ENCODE measurements at regions not wholly inside any gene's neighbourhood (a gene's known extent, or its start where the extent isn't known, plus 50 kb on each side); places are given as distances from the start of the nearest gene placed in this dataset.

DNA sequence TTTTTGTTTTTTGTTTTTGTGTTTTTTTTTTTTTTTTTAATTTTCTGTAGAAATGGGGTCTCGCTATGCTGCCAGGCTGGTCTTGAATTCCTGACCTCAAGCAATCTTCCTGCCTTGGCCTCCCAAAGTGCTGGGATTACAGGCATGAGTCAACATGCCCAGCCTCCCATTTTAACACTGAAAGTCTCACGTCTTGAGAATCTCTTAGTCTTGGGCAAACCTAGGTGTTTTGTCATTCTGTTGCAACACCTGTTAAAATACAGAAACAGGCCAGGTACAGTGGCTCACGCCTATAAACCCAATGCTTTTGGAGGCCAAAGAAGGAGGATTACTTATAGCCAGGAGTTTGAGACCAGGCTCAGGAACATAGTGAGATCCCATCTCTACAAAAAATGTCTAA lies 599.0 kb downstream of the TLR4 start:
- no peak for DNase-seq (ENCODE audit: low read depth, low spot score)

DNA sequence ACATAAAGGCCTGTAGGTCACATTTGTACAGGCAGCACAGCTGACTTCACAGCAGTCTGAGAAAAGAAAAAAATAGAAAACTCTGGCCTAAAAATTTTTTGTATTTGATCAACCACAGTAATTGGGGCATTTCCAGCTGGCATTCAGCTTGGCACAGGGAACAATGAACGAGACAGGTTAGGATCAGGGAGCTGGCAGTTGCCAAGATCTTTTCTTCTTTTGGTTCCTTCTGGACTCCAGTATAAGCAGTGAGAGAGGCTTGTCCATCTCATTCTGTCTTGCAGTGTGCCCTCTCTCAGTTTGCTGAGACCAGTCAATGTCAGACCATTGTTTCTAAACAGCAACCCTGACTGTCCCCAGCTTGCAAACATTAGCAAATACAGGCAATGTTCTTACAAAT lies 601.1 kb downstream of the TLR4 start:
- DNase-seq (ENCODE audit: low read depth, low spot score), result no peak

- DNase-seq (ENCODE audit: low read depth, low spot score), result no peak
Measured at GRCh38 chr9:118306801-118307200, 602.6 kb downstream of the TLR4 start.

- no peak for DNase-seq (ENCODE audit: low read depth, low spot score)
Measured at GRCh38 chr9:118313965-118314364, 609.8 kb downstream of the TLR4 start.

- DNase-seq (ENCODE audit: low read depth, low spot score), result no peak
Measured at GRCh38 chr9:118316831-118317343, 612.7 kb downstream of the TLR4 start.

GRCh38 chr9:118318770-118319431 lies 614.7 kb downstream of the TLR4 start:
- DNase-seq (ENCODE audit: low read depth, low spot score), result no peak

GRCh38 chr9:118321788-118322187 lies 617.6 kb downstream of the TLR4 start:
- no peak for DNase-seq (ENCODE audit: low read depth, low spot score)

- no peak for DNase-seq (ENCODE audit: low read depth, low spot score)
Measured at GRCh38 chr9:118324706-118325105, 620.5 kb downstream of the TLR4 start.

GRCh38 chr9:118325757-118326156 lies 621.6 kb downstream of the TLR4 start:
- DNase-seq (ENCODE audit: low read depth, low spot score), result no peak

DNA sequence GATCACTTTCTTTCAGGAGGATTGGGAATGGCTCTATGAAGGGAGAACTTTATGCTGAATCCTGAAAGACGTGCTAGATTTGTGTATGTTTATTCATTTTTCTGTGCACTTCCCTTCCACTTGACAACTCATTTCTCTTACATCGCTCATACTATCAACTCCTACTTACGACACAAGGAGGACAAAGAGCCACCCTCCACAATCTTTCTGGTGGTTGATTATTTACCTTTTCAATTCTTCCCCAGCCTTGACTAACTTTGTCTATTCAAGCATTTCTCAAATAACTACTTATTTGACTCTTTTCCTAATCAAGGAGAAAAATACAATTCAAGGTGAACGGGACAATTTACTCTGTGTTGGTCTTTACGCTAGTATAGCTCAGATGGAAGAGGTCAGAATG lies 622.1 kb downstream of the TLR4 start:
- DNase-seq (ENCODE audit: low read depth, low spot score), result no peak

DNA sequence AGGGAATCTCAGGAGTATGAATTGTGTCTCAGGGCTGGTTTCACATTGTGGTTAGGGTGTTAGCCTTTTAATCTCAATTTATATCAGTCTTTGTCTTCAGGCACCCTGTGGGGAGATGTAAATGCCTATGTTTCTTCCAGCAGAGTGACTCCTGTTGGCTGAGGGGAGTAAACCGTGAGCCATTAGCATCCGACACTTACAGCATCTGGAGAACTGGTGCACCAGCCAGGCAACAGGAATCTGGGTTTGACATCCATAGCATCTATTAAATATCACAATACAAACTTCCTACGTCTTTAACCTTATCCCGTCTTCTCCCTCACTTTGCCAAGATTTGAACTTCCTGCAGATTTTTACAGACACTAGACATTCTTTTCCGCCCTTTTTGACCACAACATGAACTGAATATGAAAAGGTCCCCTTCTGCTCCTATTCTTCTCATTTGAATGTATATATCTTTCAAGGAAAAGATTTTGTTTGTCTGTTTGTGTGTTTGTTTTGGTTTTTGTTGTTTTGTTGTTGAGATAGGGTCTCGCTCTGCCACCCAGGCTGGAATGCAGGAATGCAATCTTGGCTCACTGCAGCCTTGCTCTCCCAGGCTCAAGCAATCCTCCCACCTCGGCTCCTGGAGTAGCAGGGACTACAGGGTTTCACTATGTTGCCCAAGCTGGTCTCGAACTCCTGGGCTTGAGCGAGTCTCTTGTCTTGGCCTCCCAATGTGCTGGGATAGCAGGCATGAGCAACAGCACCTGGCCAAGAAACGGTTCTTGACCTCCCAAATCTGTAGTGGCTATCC lies 626.2 kb downstream of the TLR4 start:
- no peak for DNase-seq (ENCODE audit: low read depth, low spot score)

- no peak for DNase-seq (ENCODE audit: low read depth, low spot score)
Measured at GRCh38 chr9:118331622-118332045, 627.4 kb downstream of the TLR4 start.

DNA sequence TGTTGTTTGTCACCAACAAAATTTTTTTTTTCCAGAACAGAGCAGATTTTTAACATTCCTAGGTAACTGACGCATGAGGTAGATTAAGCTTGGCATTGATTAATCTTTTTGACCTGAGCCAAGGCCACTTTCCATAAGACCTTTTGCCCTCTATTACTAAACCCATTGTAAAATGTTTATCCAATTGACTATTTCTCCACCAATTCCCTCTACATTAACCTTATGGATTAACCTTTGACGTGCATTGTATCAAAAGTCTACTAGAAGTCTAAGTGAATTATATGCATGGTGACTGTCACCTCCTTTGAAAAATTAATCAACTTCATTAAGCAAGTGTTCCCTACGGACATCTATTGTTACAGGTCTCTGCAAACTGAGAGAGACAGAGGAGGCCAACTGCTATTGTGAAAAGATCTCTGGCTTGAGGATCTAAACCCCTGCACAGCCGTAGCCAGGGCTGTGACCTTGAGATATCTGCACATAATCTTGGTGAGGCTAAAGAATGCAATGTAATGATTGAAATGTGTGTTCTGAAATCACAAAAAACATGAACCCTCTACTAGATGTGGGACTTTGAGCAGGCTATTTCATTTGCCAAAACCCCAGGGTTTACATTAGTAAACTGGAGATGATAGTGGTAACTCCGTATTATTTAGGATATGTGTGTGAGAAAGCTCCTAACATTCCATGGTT lies 632.2 kb downstream of the TLR4 start:
- DNase-seq (ENCODE audit: low read depth, low spot score), result no peak

GRCh38 chr9:118336943-118337330 lies 632.7 kb downstream of the TLR4 start:
- no peak for DNase-seq (ENCODE audit: low read depth, low spot score)

DNA sequence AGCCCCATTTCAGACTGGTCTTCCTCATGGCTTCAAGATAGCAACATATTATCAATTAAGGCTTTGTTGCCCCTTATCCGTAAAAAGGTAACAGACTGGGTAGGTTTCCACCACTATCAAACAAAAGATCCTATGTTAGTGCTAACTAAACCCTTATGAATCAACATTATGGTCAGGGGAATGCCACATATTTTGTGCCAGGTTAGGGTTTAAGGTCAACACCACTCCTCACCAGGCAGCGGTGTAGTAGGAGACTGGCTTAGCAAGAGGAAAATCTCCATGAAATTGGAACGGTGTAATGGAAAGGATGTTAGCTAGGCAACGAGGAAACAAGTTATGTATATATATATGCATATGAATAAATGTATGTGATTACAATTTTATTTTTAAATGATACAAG lies 655.8 kb downstream of the TLR4 start:
- DNase-seq (ENCODE audit: low read depth, low spot score), result no peak

DNA sequence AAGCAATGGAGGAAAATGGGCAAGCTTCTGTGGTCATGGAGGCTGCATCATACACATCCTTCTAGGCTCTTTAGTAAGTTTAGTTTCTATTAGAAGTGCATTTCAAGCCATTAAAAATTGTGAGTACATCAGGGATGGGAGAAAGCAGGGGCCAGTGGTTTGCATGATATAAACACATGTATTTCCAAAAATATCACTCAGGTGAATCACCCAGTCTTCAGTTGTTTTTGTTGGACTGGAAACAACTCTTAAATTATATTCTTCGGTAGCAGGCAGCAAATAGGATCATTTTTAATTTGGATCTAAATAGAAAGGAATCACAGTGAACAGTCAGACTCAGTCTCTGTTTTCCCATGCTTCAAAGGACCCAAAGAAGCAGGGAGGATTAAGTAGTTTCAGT lies 657.9 kb downstream of the TLR4 start:
- DNase-seq (ENCODE audit: low read depth, low spot score), result no peak

DNA sequence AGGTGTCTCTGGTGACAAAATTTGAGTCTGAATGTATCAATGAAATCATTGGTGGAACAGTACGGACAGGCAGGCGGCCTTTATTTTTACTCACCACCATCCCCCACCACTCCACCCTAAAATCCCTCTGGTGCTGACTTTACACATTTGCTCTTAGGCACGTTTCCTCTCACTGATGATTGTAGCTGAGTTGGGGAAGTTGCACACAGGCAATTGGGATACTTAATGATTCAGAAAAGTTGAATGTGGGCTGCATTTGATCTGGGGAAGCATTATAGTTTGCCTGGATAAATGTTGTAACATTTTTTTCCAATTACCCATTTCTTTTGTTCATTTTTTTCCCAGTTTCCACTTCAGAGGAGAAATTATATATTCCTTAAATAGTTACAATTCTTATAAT lies 658.4 kb downstream of the TLR4 start:
- no peak for DNase-seq (ENCODE audit: low read depth, low spot score)

DNA sequence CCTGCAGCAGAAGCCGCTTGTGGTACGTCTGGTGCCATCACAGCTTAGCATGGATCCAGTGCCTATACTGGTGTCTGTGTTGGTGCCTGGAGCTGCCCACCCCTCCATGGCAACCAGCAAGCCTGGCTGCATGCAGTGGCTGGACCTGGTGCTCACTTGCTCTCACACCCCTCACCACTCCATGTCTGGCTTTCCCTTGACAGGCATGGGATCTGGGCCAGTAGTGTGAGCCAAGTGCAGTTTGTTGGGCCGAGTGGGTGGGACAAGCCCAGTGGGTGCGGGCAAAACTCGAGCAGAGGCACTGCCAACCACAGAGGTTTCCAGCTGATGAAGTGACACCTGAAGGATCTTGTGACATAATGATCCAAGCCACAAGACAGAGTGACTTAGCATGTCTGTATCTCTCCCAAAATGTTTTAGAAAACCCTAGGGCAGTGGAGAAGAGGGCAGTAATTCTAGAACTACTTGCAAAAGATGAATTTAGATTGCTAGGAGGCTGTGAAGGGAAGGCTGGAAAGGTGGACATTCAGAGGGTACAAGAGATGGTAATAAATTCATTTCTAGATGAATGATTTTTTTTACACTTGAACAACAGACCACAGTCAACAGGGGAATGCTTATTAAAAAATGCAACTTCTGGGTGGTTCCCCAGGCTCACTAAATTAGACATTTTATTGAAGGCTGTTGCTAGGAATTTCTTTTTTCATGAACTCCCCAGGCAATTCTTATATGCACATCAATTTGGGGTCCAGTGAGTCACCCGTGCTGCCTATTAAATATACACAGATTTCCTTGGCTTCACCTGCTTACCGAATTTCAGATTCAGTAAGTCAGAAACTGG lies 660.3 kb downstream of the TLR4 start:
- DNase-seq (ENCODE audit: low read depth, low spot score), result no peak

- no peak for DNase-seq (ENCODE audit: low read depth, low spot score)
Measured at GRCh38 chr9:118366228-118366627, 662.0 kb downstream of the TLR4 start.

DNA sequence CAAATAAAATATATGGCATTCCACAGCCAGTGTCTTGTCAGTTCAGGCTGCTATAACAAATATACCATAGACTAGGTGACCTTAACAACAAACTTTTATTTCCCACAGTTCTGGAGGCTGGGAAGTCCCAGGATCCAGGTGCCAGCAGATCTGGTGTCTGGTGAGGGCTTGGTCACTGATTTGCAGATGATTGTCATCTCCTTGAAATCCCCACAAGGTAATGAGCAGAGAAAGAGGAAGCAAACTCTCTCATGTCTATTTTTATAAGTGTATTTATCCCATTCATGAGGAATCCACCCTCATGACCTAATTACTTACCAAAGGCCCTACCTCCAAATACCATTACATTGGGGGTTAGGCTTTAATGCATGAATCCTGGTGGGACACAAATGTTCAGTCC lies 663.2 kb downstream of the TLR4 start:
- no peak for DNase-seq (ENCODE audit: low read depth, low spot score)

- DNase-seq (ENCODE audit: low read depth, low spot score), result no peak
Measured at GRCh38 chr9:118384531-118385100, 680.4 kb downstream of the TLR4 start.

Measured in brain pericyte (primary cell).